Activated naive CD4-positive, alpha-beta T cell treated with anti-CD3 and anti-CD28 coated beads for 36 hours (primary cell): ENCODE measurements at regions not wholly inside any gene's neighbourhood (a gene's known extent, or its start where the extent isn't known, plus 50 kb on each side); places are given as distances from the start of the nearest gene placed in this dataset.
"Not testable (repeated sequence)": the region's sequence is repeated elsewhere in the genome, so short reads cannot be mapped to it uniquely, and the experiment has no call there.

Experiments
- CTCF ChIA-PET: fragments of 350-600 bp; sonication (Branson Sonifier 250); formaldehyde crosslinking; loops from one replicate; lab custom pipeline; 2021; ENCODE audit warnings: antibody characterized with exemption; lab: Charles Lee
- DNase-seq: peaks from one replicate; pipeline ENCODE4 v3.0.0-alpha.2; 2020
- H3K27ac Mint-ChIP-seq: one replicate; pipeline ENCODE4 v1.8.0; 2021; ENCODE audit warnings: mild to moderate bottlenecking, mixed read lengths
- H3K27me3 Mint-ChIP-seq: one replicate; pipeline ENCODE4 v1.8.0; 2021; ENCODE audit warnings: low read depth, mixed read lengths
- H3K36me3 Mint-ChIP-seq: one replicate; pipeline ENCODE4 v1.8.0; 2021; ENCODE audit warnings: low read depth, mixed read lengths
- H3K4me1 Mint-ChIP-seq: one replicate; pipeline ENCODE4 v1.8.0; 2021; ENCODE audit warnings: low read depth, mixed read lengths
- H3K4me3 Mint-ChIP-seq: one replicate; pipeline ENCODE4 v1.8.0; 2021; ENCODE audit warnings: mild to moderate bottlenecking, moderate library complexity, mixed read lengths
- H3K9me3 Mint-ChIP-seq: one replicate; pipeline ENCODE4 v1.8.0; 2021; ENCODE audit warnings: mixed read lengths
- intact Hi-C: fragments of 100-400 bp; cut with micrococcal nuclease; formaldehyde crosslinking; loops from one replicate; pipeline ENCODE4 v1.15.1; 2023

GRCh38 chr22:23497889-23498288, 82.2 kb downstream of the IGLL1 start:
- H3K4me3 Mint-ChIP-seq, H3K27me3 Mint-ChIP-seq, DNase-seq, H3K27ac Mint-ChIP-seq, intact Hi-C loops, CTCF ChIA-PET, H3K9me3 Mint-ChIP-seq, H3K36me3 Mint-ChIP-seq: not testable (repeated sequence)
- peaks cover 17% of the 10 kb centered on the region for H3K4me1 Mint-ChIP-seq

GRCh38 chr22:23497016-23497885, 82.8 kb downstream of the IGLL1 start:
- H3K4me1 Mint-ChIP-seq, result peaks cover 17% of the 10 kb centered on the region
- no peaks in the 10 kb centered on the region for H3K9me3 Mint-ChIP-seq
- CTCF ChIA-PET, result interaction anchor here (1.0 kb wide), 1 partner anchor 21 kb away, joined by 3 read pairs; no protein-coding TSS in a partner anchor
- no peak overlapping the region for H3K4me3 Mint-ChIP-seq
- H3K27ac Mint-ChIP-seq, result no peak overlapping the region
- intact Hi-C loops, result no loop called here
- no peaks in the 10 kb centered on the region for H3K27me3 Mint-ChIP-seq
- no peaks in the 10 kb centered on the region for H3K36me3 Mint-ChIP-seq
- DNase-seq, result no peak

GRCh38 chr22:23496445-23496833, 83.7 kb downstream of the IGLL1 start:
- DNase-seq, result no peak
- CTCF ChIA-PET, result interaction anchor here (1.0 kb wide), 1 partner anchor 22 kb away, joined by 3 read pairs; no protein-coding TSS in a partner anchor
- Mint-ChIP-seq H3K4me1 (peaks cover 17% of the 10 kb centered on the region), H3K36me3 (no peaks in the 10 kb centered on the region), H3K27me3 (no peaks in the 10 kb centered on the region), H3K9me3 (no peaks in the 10 kb centered on the region), H3K4me3 (no peak overlapping the region), H3K27ac (no peak overlapping the region)
- intact Hi-C loops, result no loop called here

GRCh38 chr22:23495614-23496444, 84.3 kb downstream of the IGLL1 start:
- Mint-ChIP-seq H3K4me3 (no peak overlapping the region), H3K27me3 (no peaks in the 10 kb centered on the region), H3K4me1 (peaks cover 17% of the 10 kb centered on the region), H3K9me3 (no peaks in the 10 kb centered on the region), H3K27ac (no peak overlapping the region), H3K36me3 (no peaks in the 10 kb centered on the region)
- DNase-seq, result peak; percentile 23
- intact Hi-C loops, result no loop called here
- CTCF ChIA-PET, result no interaction called here

GRCh38 chr22:23494930-23495266, 85.2 kb downstream of the IGLL1 start:
- no peak for DNase-seq
- Mint-ChIP-seq H3K4me1 (peaks cover 17% of the 10 kb centered on the region), H3K9me3 (no peaks in the 10 kb centered on the region), H3K27ac (no peak overlapping the region), H3K4me3 (no peak overlapping the region), H3K36me3 (no peaks in the 10 kb centered on the region), H3K27me3 (no peaks in the 10 kb centered on the region)
- intact Hi-C loops, result no loop called here
- CTCF ChIA-PET, result no interaction called here

GRCh38 chr22:23485490-23485889, 94.6 kb downstream of the IGLL1 start:
- Mint-ChIP-seq H3K36me3 (no peaks in the 10 kb centered on the region), H3K27ac (no peak overlapping the region), H3K4me3 (no peak overlapping the region)

GRCh38 chr22:23484651-23485050, 95.4 kb downstream of the IGLL1 start:
- no peaks in the 10 kb centered on the region for H3K9me3 Mint-ChIP-seq
- peaks cover 3% of the 10 kb centered on the region for H3K4me1 Mint-ChIP-seq
- no peak for DNase-seq
- peaks cover 6% of the 10 kb centered on the region for H3K27me3 Mint-ChIP-seq
- H3K36me3 Mint-ChIP-seq, result no peaks in the 10 kb centered on the region
- no peak overlapping the region for H3K27ac Mint-ChIP-seq
- intact Hi-C loops, result no loop called here
- no peak overlapping the region for H3K4me3 Mint-ChIP-seq
- CTCF ChIA-PET, result no interaction called here

More at GRCh38 chr22:23485490-23485889, 94.6 kb downstream of the IGLL1 start:
- intact Hi-C loops, result no loop called here
- CTCF ChIA-PET, result no interaction called here
- peaks cover 3% of the 10 kb centered on the region for H3K27me3 Mint-ChIP-seq
- H3K4me1 Mint-ChIP-seq, result peaks cover 3% of the 10 kb centered on the region
- no peak for DNase-seq
- no peaks in the 10 kb centered on the region for H3K9me3 Mint-ChIP-seq

- no peak for DNase-seq
- intact Hi-C loops, result no loop called here
- Mint-ChIP-seq H3K36me3 (no peaks in the 10 kb centered on the region), H3K27ac (no peak overlapping the region), H3K4me1 (no peaks in the 10 kb centered on the region), H3K4me3 (no peak overlapping the region), H3K9me3 (no peaks in the 10 kb centered on the region), H3K27me3 (peaks cover 6% of the 10 kb centered on the region)
- CTCF ChIA-PET, result no interaction called here
These were observed 98.7 kb downstream of the IGLL1 start for GRCh38 chr22:23481369-23481768.

- Mint-ChIP-seq H3K4me3 (no peak overlapping the region), H3K27me3 (peaks cover 6% of the 10 kb centered on the region), H3K4me1 (no peaks in the 10 kb centered on the region), H3K27ac (no peak overlapping the region), H3K9me3 (no peaks in the 10 kb centered on the region), H3K36me3 (no peaks in the 10 kb centered on the region)
- CTCF ChIA-PET, result no interaction called here
- intact Hi-C loops, result no loop called here
- DNase-seq, result no peak
These were observed 101.9 kb downstream of the IGLL1 start for GRCh38 chr22:23478175-23478574.

- H3K27ac Mint-ChIP-seq, H3K4me3 Mint-ChIP-seq, H3K4me1 Mint-ChIP-seq, H3K27me3 Mint-ChIP-seq, CTCF ChIA-PET, DNase-seq, H3K9me3 Mint-ChIP-seq, H3K36me3 Mint-ChIP-seq, intact Hi-C loops: not testable (repeated sequence)
These were observed 105.6 kb downstream of the IGLL1 start for GRCh38 chr22:23474531-23474930.

- Mint-ChIP-seq H3K4me1 (no peaks in the 10 kb centered on the region), H3K27me3 (no peaks in the 10 kb centered on the region), H3K9me3 (no peaks in the 10 kb centered on the region), H3K4me3 (no peak overlapping the region), H3K27ac (no peak overlapping the region), H3K36me3 (no peaks in the 10 kb centered on the region)
- no peak for DNase-seq
- intact Hi-C loops, result no loop called here
- CTCF ChIA-PET, result no interaction called here
These were observed 106.2 kb downstream of the IGLL1 start for GRCh38 chr22:23473901-23474300.

GRCh38 chr22:23472376-23472775, 107.7 kb downstream of the IGLL1 start:
- H3K4me1 Mint-ChIP-seq, H3K9me3 Mint-ChIP-seq, H3K27me3 Mint-ChIP-seq, CTCF ChIA-PET, intact Hi-C loops, H3K4me3 Mint-ChIP-seq, H3K36me3 Mint-ChIP-seq, DNase-seq, H3K27ac Mint-ChIP-seq: not testable (repeated sequence)

GRCh38 chr22:23471698-23472097, 108.4 kb downstream of the IGLL1 start:
- H3K4me1 Mint-ChIP-seq, result no peaks in the 10 kb centered on the region
- CTCF ChIA-PET, result no interaction called here

More at GRCh38 chr22:23471698-23472097, 108.4 kb downstream of the IGLL1 start:
- Mint-ChIP-seq H3K4me3 (no peak overlapping the region), H3K36me3 (no peaks in the 10 kb centered on the region), H3K27me3 (no peaks in the 10 kb centered on the region), H3K27ac (no peak overlapping the region), H3K9me3 (no peaks in the 10 kb centered on the region)
- intact Hi-C loops, result no loop called here
- DNase-seq, result no peak
